HUES6 (cell line): ENCODE measurements at regions not wholly inside any gene's neighbourhood (a gene's known extent, or its start where the extent isn't known, plus 50 kb on each side); places are given as distances from the start of the nearest gene placed in this dataset.
A peak's percentile ranks its signal among the peaks of the same experiment; 100 is the strongest.

ENCODE experiments used
- H3K27ac ChIP-seq: 2 replicates; pipeline ENCODE4 v1.7.0; 2013; ENCODE audit warnings: low read depth, mild to moderate bottlenecking, low read length, inconsistent platforms
- H3K27me3 ChIP-seq: 2 replicates; pipeline ENCODE4 v1.6.1; 2013; ENCODE audit warnings: low read length; ENCODE audit not compliant: control insufficient read depth, insufficient read depth
- H3K36me3 ChIP-seq: 2 replicates; pipeline ENCODE4 v1.6.1; 2013; ENCODE audit warnings: low read length; ENCODE audit not compliant: control insufficient read depth, insufficient read depth
- H3K4me1 ChIP-seq: 2 replicates; pipeline ENCODE4 v1.6.1; 2013; ENCODE audit warnings: low read length; ENCODE audit not compliant: control insufficient read depth, insufficient read depth
- H3K4me3 ChIP-seq: 2 replicates; pipeline ENCODE4 v1.5.1; 2013; ENCODE audit warnings: low read depth, low read length
- H3K9ac ChIP-seq: one replicate; pipeline ENCODE4 v1.6.1; 2013; ENCODE audit warnings: mild to moderate bottlenecking, low read length
- H3K9me3 ChIP-seq: 2 replicates; pipeline ENCODE4 v1.6.1; 2013; ENCODE audit warnings: low read depth, low read length; ENCODE audit not compliant: control insufficient read depth, insufficient read depth

- H3K36me3 ChIP-seq = no peaks in the 10 kb centered on the region
- no peak overlapping the region for H3K4me3 ChIP-seq
- peaks cover 17% of the 10 kb centered on the region for H3K4me1 ChIP-seq
- H3K27ac ChIP-seq = no peak overlapping the region
- H3K9ac ChIP-seq = no peak overlapping the region
- no peaks in the 10 kb centered on the region for H3K9me3 ChIP-seq
- no peaks in the 10 kb centered on the region for H3K27me3 ChIP-seq
These were observed 216.1 kb downstream of the NUF2 start for GRCh38 chr1:163537809-163538208.

GRCh38 chr1:163538667-163539066 is 216.9 kb downstream of the NUF2 start:
- no peaks in the 10 kb centered on the region for H3K9me3 ChIP-seq
- no peaks in the 10 kb centered on the region for H3K36me3 ChIP-seq
- no peaks in the 10 kb centered on the region for H3K27me3 ChIP-seq
- no peak overlapping the region for H3K9ac ChIP-seq
- peaks cover 17% of the 10 kb centered on the region for H3K4me1 ChIP-seq
- H3K27ac ChIP-seq = no peak overlapping the region
- H3K4me3 ChIP-seq = no peak overlapping the region

- Histone ChIP-seq H3K27me3 (no peaks in the 10 kb centered on the region), H3K27ac (no peak overlapping the region), H3K4me3 (no peak overlapping the region), H3K9me3 (no peaks in the 10 kb centered on the region), H3K4me1 (peaks cover 17% of the 10 kb centered on the region), H3K36me3 (no peaks in the 10 kb centered on the region), H3K9ac (no peak overlapping the region)
These were observed 219.0 kb downstream of the NUF2 start for GRCh38 chr1:163540727-163541126.

- Histone ChIP-seq H3K36me3 (no peaks in the 10 kb centered on the region), H3K4me3 (no peak overlapping the region), H3K9ac (no peak overlapping the region), H3K4me1 (no peaks in the 10 kb centered on the region), H3K27me3 (no peaks in the 10 kb centered on the region), H3K27ac (no peak overlapping the region), H3K9me3 (peaks cover 5% of the 10 kb centered on the region; the same call in 1 of the 2 replicates)
These were observed 222.7 kb downstream of the NUF2 start for GRCh38 chr1:163544441-163544840.

GRCh38 chr1:163558162-163558561 is 236.4 kb downstream of the NUF2 start:
- peaks cover 17% of the 10 kb centered on the region for H3K4me1 ChIP-seq
- no peak overlapping the region for H3K9ac ChIP-seq
- H3K4me3 ChIP-seq = no peak overlapping the region
- peaks cover 4% of the 10 kb centered on the region for H3K9me3 ChIP-seq
- H3K27me3 ChIP-seq = no peaks in the 10 kb centered on the region; the same call in 1 of the 2 replicates
- H3K36me3 ChIP-seq = no peaks in the 10 kb centered on the region
- H3K27ac ChIP-seq = no peak overlapping the region

GRCh38 chr1:163561580-163562295 is 240.0 kb downstream of the NUF2 start:
- H3K9me3 ChIP-seq = peaks cover 4% of the 10 kb centered on the region; the same call in 1 of the 2 replicates
- no peaks in the 10 kb centered on the region; the same call in 1 of the 2 replicates for H3K27me3 ChIP-seq
- H3K4me3 ChIP-seq = no peak overlapping the region
- no peaks in the 10 kb centered on the region for H3K36me3 ChIP-seq
- no peak overlapping the region for H3K9ac ChIP-seq
- no peak overlapping the region for H3K27ac ChIP-seq
- peaks cover 33% of the 10 kb centered on the region for H3K4me1 ChIP-seq

GRCh38 chr1:163562355-163562754 is 240.6 kb downstream of the NUF2 start:
- Histone ChIP-seq H3K9me3 (peaks cover 4% of the 10 kb centered on the region; the same call in 1 of the 2 replicates), H3K36me3 (no peaks in the 10 kb centered on the region), H3K4me3 (no peak overlapping the region), H3K9ac (no peak overlapping the region), H3K27ac (no peak overlapping the region), H3K27me3 (no peaks in the 10 kb centered on the region; the same call in 1 of the 2 replicates), H3K4me1 (peaks cover 35% of the 10 kb centered on the region)

- H3K9me3 ChIP-seq = peaks cover 4% of the 10 kb centered on the region; the same call in 1 of the 2 replicates
- H3K4me3 ChIP-seq = no peak overlapping the region
- H3K27ac ChIP-seq = peak overlapping the region; percentile 29; the same call in 1 of the 2 replicates
- no peak overlapping the region for H3K9ac ChIP-seq
- no peaks in the 10 kb centered on the region for H3K36me3 ChIP-seq
- H3K27me3 ChIP-seq = no peaks in the 10 kb centered on the region
- H3K4me1 ChIP-seq = peaks cover 35% of the 10 kb centered on the region
These were observed 243.4 kb downstream of the NUF2 start for GRCh38 chr1:163565166-163565565.

GRCh38 chr1:163570071-163570470 is 248.3 kb downstream of the NUF2 start:
- Histone ChIP-seq H3K4me3 (no peak overlapping the region), H3K27ac (no peak overlapping the region), H3K9me3 (no peaks in the 10 kb centered on the region), H3K4me1 (peaks cover 11% of the 10 kb centered on the region), H3K27me3 (no peaks in the 10 kb centered on the region), H3K36me3 (no peaks in the 10 kb centered on the region), H3K9ac (no peak overlapping the region)

GRCh38 chr1:163571950-163572349 is 250.2 kb downstream of the NUF2 start:
- no peak overlapping the region for H3K4me3 ChIP-seq
- no peak overlapping the region for H3K9ac ChIP-seq
- peaks cover 1% of the 10 kb centered on the region; the same call in 1 of the 2 replicates for H3K4me1 ChIP-seq
- H3K9me3 ChIP-seq = no peaks in the 10 kb centered on the region
- no peak overlapping the region for H3K27ac ChIP-seq
- H3K27me3 ChIP-seq = no peaks in the 10 kb centered on the region
- H3K36me3 ChIP-seq = no peaks in the 10 kb centered on the region

- H3K4me1 ChIP-seq = no peaks in the 10 kb centered on the region
- no peaks in the 10 kb centered on the region for H3K9me3 ChIP-seq
- H3K36me3 ChIP-seq = no peaks in the 10 kb centered on the region
- no peak overlapping the region for H3K27ac ChIP-seq
- no peaks in the 10 kb centered on the region for H3K27me3 ChIP-seq
- no peak overlapping the region for H3K9ac ChIP-seq
- no peak overlapping the region for H3K4me3 ChIP-seq
These were observed 252.4 kb downstream of the NUF2 start for GRCh38 chr1:163574119-163574518.
